ENCODE measurements at regions not wholly inside any gene's neighbourhood (a gene's known extent, or its start where the extent isn't known, plus 50 kb on each side); places are given as distances from the start of the nearest gene placed in this dataset.

DNA sequence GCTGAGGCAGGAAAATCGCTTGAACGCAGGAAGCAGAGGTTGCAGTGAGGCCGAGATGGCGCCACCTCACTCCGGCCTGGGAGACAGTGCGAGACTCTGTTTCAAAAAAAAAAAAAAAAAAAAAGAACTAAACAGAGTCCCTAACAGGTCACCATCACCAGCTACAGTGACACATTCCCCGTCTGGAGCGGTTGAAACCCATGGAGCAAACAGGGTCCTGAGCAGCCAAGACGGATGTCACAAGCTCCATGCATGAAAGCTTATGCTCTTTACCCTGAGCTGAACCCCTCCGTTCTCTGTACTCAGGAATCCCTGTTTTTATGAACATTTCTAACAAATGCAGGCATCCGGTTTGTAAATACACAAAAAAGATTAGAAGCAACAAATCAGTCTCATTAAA is 55.9 kb upstream of the LAPTM4A start:
- TF ChIP-seq, protein P1, sequence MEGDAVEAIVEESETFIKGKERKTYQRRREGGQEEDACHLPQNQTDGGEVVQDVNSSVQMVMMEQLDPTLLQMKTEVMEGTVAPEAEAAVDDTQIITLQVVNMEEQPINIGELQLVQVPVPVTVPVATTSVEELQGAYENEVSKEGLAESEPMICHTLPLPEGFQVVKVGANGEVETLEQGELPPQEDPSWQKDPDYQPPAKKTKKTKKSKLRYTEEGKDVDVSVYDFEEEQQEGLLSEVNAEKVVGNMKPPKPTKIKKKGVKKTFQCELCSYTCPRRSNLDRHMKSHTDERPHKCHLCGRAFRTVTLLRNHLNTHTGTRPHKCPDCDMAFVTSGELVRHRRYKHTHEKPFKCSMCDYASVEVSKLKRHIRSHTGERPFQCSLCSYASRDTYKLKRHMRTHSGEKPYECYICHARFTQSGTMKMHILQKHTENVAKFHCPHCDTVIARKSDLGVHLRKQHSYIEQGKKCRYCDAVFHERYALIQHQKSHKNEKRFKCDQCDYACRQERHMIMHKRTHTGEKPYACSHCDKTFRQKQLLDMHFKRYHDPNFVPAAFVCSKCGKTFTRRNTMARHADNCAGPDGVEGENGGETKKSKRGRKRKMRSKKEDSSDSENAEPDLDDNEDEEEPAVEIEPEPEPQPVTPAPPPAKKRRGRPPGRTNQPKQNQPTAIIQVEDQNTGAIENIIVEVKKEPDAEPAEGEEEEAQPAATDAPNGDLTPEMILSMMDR (IDR thresholded peaks at IDR 0.05) = no peak
- no peak for TF ChIP-seq EP300 (IDR thresholded peaks at IDR 0.05)

Data from sigmoid colon (tissue), 4 donors.